ENCODE measurements at regions not wholly inside any gene's neighbourhood (a gene's known extent, or its start where the extent isn't known, plus 50 kb on each side); places are given as distances from the start of the nearest gene placed in this dataset.

DNA sequence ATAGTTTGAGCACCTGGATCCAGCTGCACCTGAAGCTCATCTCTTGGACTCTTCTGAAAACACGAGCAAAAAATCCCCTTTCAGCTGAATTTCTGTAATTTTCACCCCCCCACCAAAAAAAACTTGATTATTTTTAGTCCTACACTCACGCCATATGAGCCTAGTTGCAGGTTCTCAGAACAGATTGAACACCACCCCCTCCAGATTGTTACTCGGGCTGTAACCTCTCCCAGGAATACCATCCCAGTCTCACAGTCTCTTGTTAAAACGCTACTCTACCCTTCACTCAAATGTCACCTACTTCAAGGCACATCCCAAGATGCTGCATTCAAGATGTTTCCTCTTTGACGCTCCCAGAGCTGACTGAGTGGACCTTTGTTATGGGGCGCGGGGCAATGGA is 96.3 kb upstream of the PRDM11 start:
- TF ChIP-seq, protein P1, sequence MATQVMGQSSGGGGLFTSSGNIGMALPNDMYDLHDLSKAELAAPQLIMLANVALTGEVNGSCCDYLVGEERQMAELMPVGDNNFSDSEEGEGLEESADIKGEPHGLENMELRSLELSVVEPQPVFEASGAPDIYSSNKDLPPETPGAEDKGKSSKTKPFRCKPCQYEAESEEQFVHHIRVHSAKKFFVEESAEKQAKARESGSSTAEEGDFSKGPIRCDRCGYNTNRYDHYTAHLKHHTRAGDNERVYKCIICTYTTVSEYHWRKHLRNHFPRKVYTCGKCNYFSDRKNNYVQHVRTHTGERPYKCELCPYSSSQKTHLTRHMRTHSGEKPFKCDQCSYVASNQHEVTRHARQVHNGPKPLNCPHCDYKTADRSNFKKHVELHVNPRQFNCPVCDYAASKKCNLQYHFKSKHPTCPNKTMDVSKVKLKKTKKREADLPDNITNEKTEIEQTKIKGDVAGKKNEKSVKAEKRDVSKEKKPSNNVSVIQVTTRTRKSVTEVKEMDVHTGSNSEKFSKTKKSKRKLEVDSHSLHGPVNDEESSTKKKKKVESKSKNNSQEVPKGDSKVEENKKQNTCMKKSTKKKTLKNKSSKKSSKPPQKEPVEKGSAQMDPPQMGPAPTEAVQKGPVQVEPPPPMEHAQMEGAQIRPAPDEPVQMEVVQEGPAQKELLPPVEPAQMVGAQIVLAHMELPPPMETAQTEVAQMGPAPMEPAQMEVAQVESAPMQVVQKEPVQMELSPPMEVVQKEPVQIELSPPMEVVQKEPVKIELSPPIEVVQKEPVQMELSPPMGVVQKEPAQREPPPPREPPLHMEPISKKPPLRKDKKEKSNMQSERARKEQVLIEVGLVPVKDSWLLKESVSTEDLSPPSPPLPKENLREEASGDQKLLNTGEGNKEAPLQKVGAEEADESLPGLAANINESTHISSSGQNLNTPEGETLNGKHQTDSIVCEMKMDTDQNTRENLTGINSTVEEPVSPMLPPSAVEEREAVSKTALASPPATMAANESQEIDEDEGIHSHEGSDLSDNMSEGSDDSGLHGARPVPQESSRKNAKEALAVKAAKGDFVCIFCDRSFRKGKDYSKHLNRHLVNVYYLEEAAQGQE (IDR thresholded peaks at IDR 0.05; ENCODE audit: insufficient replicate concordance, low read depth), result no peak
- TF ChIP-seq, protein P2, sequence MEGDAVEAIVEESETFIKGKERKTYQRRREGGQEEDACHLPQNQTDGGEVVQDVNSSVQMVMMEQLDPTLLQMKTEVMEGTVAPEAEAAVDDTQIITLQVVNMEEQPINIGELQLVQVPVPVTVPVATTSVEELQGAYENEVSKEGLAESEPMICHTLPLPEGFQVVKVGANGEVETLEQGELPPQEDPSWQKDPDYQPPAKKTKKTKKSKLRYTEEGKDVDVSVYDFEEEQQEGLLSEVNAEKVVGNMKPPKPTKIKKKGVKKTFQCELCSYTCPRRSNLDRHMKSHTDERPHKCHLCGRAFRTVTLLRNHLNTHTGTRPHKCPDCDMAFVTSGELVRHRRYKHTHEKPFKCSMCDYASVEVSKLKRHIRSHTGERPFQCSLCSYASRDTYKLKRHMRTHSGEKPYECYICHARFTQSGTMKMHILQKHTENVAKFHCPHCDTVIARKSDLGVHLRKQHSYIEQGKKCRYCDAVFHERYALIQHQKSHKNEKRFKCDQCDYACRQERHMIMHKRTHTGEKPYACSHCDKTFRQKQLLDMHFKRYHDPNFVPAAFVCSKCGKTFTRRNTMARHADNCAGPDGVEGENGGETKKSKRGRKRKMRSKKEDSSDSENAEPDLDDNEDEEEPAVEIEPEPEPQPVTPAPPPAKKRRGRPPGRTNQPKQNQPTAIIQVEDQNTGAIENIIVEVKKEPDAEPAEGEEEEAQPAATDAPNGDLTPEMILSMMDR (IDR thresholded peaks at IDR 0.05; ENCODE audit: insufficient read depth, low read length), result no peak
- TF ChIP-seq GABPA (IDR thresholded peaks at IDR 0.05; ENCODE audit: low read depth) (no peak), SPI1 (IDR thresholded peaks at IDR 0.05; ENCODE audit: borderline replicate concordance, low read depth) (no peak), POLR2AphosphoS5 (IDR thresholded peaks at IDR 0.05; ENCODE audit: low read depth) (no peak)
- no peak overlapping the region for H3K4me3 ChIP-seq (replicated peaks; ENCODE audit: insufficient read depth, low read length)
- DNase-seq (ENCODE audit: low read depth in 1 of 2, low spot score in 1 of 2), result no peak
- H3K27ac ChIP-seq (replicated peaks), result no peak overlapping the region
- no peaks in the 10 kb centered on the region for H3K27me3 ChIP-seq (ENCODE audit: insufficient read depth, poor library complexity, severe bottlenecking)

DNA sequence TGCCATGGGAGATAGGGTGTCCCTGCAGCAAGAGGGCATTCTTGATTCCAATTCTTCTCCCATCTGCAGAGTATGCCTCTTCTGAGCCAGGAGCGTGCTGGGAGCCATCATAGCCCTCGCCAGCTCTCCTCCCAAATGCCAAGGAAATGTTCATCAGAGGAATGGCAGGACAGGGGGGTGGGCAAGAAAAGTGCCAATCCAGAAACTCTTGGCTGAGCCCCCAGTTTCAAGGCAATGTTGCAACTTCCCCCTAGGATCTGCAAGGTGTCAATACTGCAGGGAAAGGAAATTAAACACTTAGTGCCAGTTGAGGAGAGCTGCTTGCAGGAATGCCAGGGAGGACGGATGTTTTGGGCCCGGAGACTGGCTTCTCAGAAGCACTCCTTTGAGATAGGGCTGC is 94.8 kb upstream of the PRDM11 start:
- no peak for DNase-seq (ENCODE audit: low read depth in 1 of 2, low spot score in 1 of 2)
- TF ChIP-seq SPI1 (IDR thresholded peaks at IDR 0.05; ENCODE audit: borderline replicate concordance, low read depth) (no peak), POLR2AphosphoS5 (IDR thresholded peaks at IDR 0.05; ENCODE audit: low read depth) (no peak), GABPA (IDR thresholded peaks at IDR 0.05; ENCODE audit: low read depth) (no peak)
- TF ChIP-seq, protein P1 (IDR thresholded peaks at IDR 0.05; ENCODE audit: insufficient replicate concordance, low read depth), result no peak
- TF ChIP-seq, protein P2 (IDR thresholded peaks at IDR 0.05; ENCODE audit: insufficient read depth, low read length), result no peak
- H3K27ac ChIP-seq (replicated peaks), result no peak overlapping the region
- H3K27me3 ChIP-seq (ENCODE audit: insufficient read depth, poor library complexity, severe bottlenecking), result no peaks in the 10 kb centered on the region
- H3K4me3 ChIP-seq (replicated peaks; ENCODE audit: insufficient read depth, low read length), result no peak overlapping the region

DNA sequence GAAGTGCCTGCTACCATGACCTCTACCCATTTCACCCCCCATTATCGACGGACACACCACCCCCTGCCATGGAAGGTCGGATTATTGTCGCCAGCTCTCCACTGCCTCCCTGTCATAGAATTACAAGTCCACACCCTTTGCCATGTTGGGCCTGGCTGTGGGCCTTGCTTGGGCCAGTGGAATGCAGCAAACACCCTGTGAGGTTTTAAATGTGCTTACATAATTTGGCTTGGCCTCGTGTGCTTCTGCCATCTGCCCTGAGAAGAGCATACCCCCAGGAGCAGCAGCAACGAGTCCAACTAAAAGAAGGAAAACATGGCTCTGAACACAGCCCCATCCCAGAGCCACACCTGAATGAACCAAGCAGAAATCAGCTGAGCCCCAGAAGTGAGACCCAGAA is 94.1 kb upstream of the PRDM11 start:
- no peak overlapping the region for H3K4me3 ChIP-seq (replicated peaks; ENCODE audit: insufficient read depth, low read length)
- no peak overlapping the region for H3K27ac ChIP-seq (replicated peaks)
- TF ChIP-seq, protein P1 (IDR thresholded peaks at IDR 0.05; ENCODE audit: insufficient replicate concordance, low read depth), result no peak
- no peak for TF ChIP-seq POLR2AphosphoS5 (IDR thresholded peaks at IDR 0.05; ENCODE audit: low read depth)
- TF ChIP-seq, protein P2 (IDR thresholded peaks at IDR 0.05; ENCODE audit: insufficient read depth, low read length), result no peak
- TF ChIP-seq SPI1 (IDR thresholded peaks at IDR 0.05; ENCODE audit: borderline replicate concordance, low read depth), result no peak
- no peak for TF ChIP-seq GABPA (IDR thresholded peaks at IDR 0.05; ENCODE audit: low read depth)
- no peaks in the 10 kb centered on the region for H3K27me3 ChIP-seq (ENCODE audit: insufficient read depth, poor library complexity, severe bottlenecking)
- DNase-seq (ENCODE audit: low read depth in 1 of 2, low spot score in 1 of 2), result no peak

Measured in HL-60 (cell line).